ENCODE measurements at regions not wholly inside any gene's neighbourhood (a gene's known extent, or its start where the extent isn't known, plus 50 kb on each side); places are given as distances from the start of the nearest gene placed in this dataset.

GRCh38 chr11:94675813-94676212, 92.3 kb upstream of the AMOTL1 start:
- peak; percentile 4 for DNase-seq
- Histone ChIP-seq H2AK9ac (replicated peaks; ENCODE audit: low read depth, low read length, poor library complexity) (no peak overlapping the region), H3K18ac (ENCODE audit: low read depth, low read length) (no peak overlapping the region), H3K23ac (ENCODE audit: low read depth, low read length) (no peak overlapping the region), H2BK15ac (ENCODE audit: low read depth, low read length) (no peak overlapping the region), H3K4me3 (ENCODE audit: insufficient read depth, low read depth, low read length) (no peak overlapping the region), H4K20me1 (ENCODE audit: insufficient read depth, low read length) (no peaks in the 10 kb centered on the region), H2BK5ac (ENCODE audit: low read depth, low read length, poor library complexity, severe bottlenecking) (no peak overlapping the region), H3K56ac (ENCODE audit: extremely low read depth, insufficient read depth, low read length) (no peak overlapping the region), H3K27ac (ENCODE audit: insufficient read depth, low read length) (no peak overlapping the region), H3K9me1 (ENCODE audit: insufficient read depth, low read length) (no peaks in the 10 kb centered on the region), H3K4me2 (ENCODE audit: low read depth, low read length) (no peak overlapping the region), H3K14ac (replicated peaks; ENCODE audit: low read depth, low read length) (no peak overlapping the region), H3K79me1 (ENCODE audit: low read depth in 1 of 2, low read length in 2 of 2) (no peaks in the 10 kb centered on the region), H3K27me3 (ENCODE audit: control insufficient read depth, insufficient read depth, low read length) (peaks cover 5% of the 10 kb centered on the region), H3K9me3 (ENCODE audit: control insufficient read depth, insufficient read depth, low read length) (no peaks in the 10 kb centered on the region; the same call in 1 of the 2 replicates), H4K5ac (ENCODE audit: low read depth, low read length) (no peak overlapping the region), H2BK120ac (ENCODE audit: low read depth, low read length) (no peak overlapping the region), H3K4ac (ENCODE audit: low read depth, low read length) (no peak overlapping the region), H2AK5ac (ENCODE audit: low read depth, low read length) (no peak overlapping the region), H4K91ac (ENCODE audit: insufficient read depth, low read depth, low read length) (no peak overlapping the region), H2BK20ac (ENCODE audit: low read depth, low read length) (no peak overlapping the region), H3K36me3 (ENCODE audit: control insufficient read depth, insufficient read depth, low read length) (no peaks in the 10 kb centered on the region), H2AFZ (replicated peaks; ENCODE audit: low read length, poor library complexity) (no peak overlapping the region), H3K4me1 (ENCODE audit: control insufficient read depth, insufficient read depth, low read length) (no peaks in the 10 kb centered on the region), H3K9ac (ENCODE audit: low read depth, low read length) (no peak overlapping the region), H4K8ac (ENCODE audit: low read depth in 2 of 2, low read length in 2 of 2) (no peak overlapping the region)
- TF ChIP-seq CHD1 (IDR thresholded peaks at IDR 0.05; ENCODE audit: low read depth, low read length) (no peak), SMC3 (IDR thresholded peaks at IDR 0.05; ENCODE audit: low read depth, low read length) (no peak), MAZ (IDR thresholded peaks at IDR 0.05; ENCODE audit: borderline replicate concordance, low read depth, low read length) (no peak), CTCF (conservative IDR thresholded peaks at IDR 0.05; ENCODE audit: low read depth, low read length) (no peak), USF2 (IDR thresholded peaks at IDR 0.05; ENCODE audit: low read depth, low read length) (no peak), RCOR1 (IDR thresholded peaks at IDR 0.05; ENCODE audit: insufficient replicate concordance, low read length) (no peak), POLR2A (IDR thresholded peaks at IDR 0.05; ENCODE audit: low read depth, low read length) (no peak), BHLHE40 (IDR thresholded peaks at IDR 0.05; ENCODE audit: low read depth, low read length) (no peak)
- POLR2A ChIA-PET (ENCODE audit: unreplicated experiment) = no interaction called here
- intact Hi-C loops (cut with micrococcal nuclease) (no loop called here), dilution Hi-C loops (cut with HindIII; ENCODE audit: low sequenced_read_pairs, unreplicated experiment) (no loop called here), in situ Hi-C loops (cut with MboI; ENCODE audit: low sequenced_read_pairs) (no loop called here)
- BruUV-seq (replicated peaks) = no TSS peak
- ATAC-seq (ENCODE audit: low read depth) = peak; percentile 51; the same call in 1 of the 2 replicates
- CTCF ChIA-PET = no interaction called here

Measured in IMR-90 (cell line).